ENCODE measurements at regions not wholly inside any gene's neighbourhood (a gene's known extent, or its start where the extent isn't known, plus 50 kb on each side); places are given as distances from the start of the nearest gene placed in this dataset.

GRCh38 chr4:100742045-100742444 is 224.2 kb upstream of the EMCN start:
- ChIA-PET POLR2A (no interaction called here), CTCF (no interaction called here)

GRCh38 chr4:100739426-100739825 is 221.6 kb upstream of the EMCN start:
- DNase-seq (ENCODE audit: low spot score) = no peak
- Mint-ChIP-seq H3K27ac (no peak overlapping the region), H3K36me3 (no peaks in the 10 kb centered on the region), H3K27me3 (ENCODE audit: low read depth) (no peaks in the 10 kb centered on the region), H3K4me3 (no peak overlapping the region), H3K4me1 (no peaks in the 10 kb centered on the region), H3K9me3 (peaks cover 7% of the 10 kb centered on the region; the same call in 1 of the 2 replicates)
- ATAC-seq = no peak
- ChIA-PET POLR2A (no interaction called here), CTCF (no interaction called here)
- no peak for TF ChIP-seq NFE2L1 (CRISPR knock-in tag; IDR thresholded peaks at IDR 0.05)
- no peak for TF ChIP-seq USF1 (CRISPR knock-in tag; IDR thresholded peaks at IDR 0.05)

More at GRCh38 chr4:100742045-100742444, 224.2 kb upstream of the EMCN start:
- H3K27ac Mint-ChIP-seq = no peak overlapping the region
- TF ChIP-seq ZNF263 (CRISPR knock-in tag; IDR thresholded peaks at IDR 0.05; ENCODE audit: low read depth) = no peak
- no peak for TF ChIP-seq SMAD4 (CRISPR knock-in tag; IDR thresholded peaks at IDR 0.05)
- no peak for TF ChIP-seq E2F1 (CRISPR knock-in tag; IDR thresholded peaks at IDR 0.05)
- TF ChIP-seq USF1 (CRISPR knock-in tag; IDR thresholded peaks at IDR 0.05) = no peak
- TF ChIP-seq CREB1 (CRISPR knock-in tag; IDR thresholded peaks at IDR 0.05) = no peak
- H3K4me1 Mint-ChIP-seq = no peaks in the 10 kb centered on the region
- H3K27me3 Mint-ChIP-seq (ENCODE audit: low read depth) = no peaks in the 10 kb centered on the region
- H3K9me3 Mint-ChIP-seq = peaks cover 7% of the 10 kb centered on the region
- ATAC-seq (peak; percentile 38; the same call in 1 of the 2 replicates), DNase-seq (ENCODE audit: low spot score) (no peak)
- H3K36me3 Mint-ChIP-seq = no peaks in the 10 kb centered on the region; the same call in 1 of the 2 replicates
- no peak overlapping the region for H3K4me3 Mint-ChIP-seq

GRCh38 chr4:100738196-100739165 is 220.7 kb upstream of the EMCN start:
- no peak for ATAC-seq
- no peak overlapping the region for H3K4me3 Mint-ChIP-seq
- H3K36me3 Mint-ChIP-seq = peaks cover 4% of the 10 kb centered on the region; the same call in 1 of the 2 replicates
- DNase-seq (ENCODE audit: low spot score) = no peak
- H3K27ac Mint-ChIP-seq = no peak overlapping the region
- peaks cover 17% of the 10 kb centered on the region for H3K9me3 Mint-ChIP-seq
- CTCF ChIA-PET = interaction anchor here (1.0 kb wide), 1 partner anchor 72 kb away, joined by 3 read pairs; no protein-coding TSS in a partner anchor
- no peaks in the 10 kb centered on the region for H3K4me1 Mint-ChIP-seq
- TF ChIP-seq ZNF512 (CRISPR knock-in tag; IDR thresholded peaks at IDR 0.05; ENCODE audit: borderline replicate concordance) (no peak), ATF6 (CRISPR knock-in tag; IDR thresholded peaks at IDR 0.05) (no peak), HMGXB4 (CRISPR knock-in tag; IDR thresholded peaks at IDR 0.05) (no peak), JAZF1 (CRISPR knock-in tag; IDR thresholded peaks at IDR 0.05) (no peak), ZNF317 (CRISPR knock-in tag; IDR thresholded peaks at IDR 0.05; ENCODE audit: borderline replicate concordance, low read depth) (no peak), E2F1 (CRISPR knock-in tag; IDR thresholded peaks at IDR 0.05) (no peak)
- POLR2A ChIA-PET = interaction anchor here (0.7 kb wide), 1 partner anchor 514 kb away, joined by 12 read pairs; no protein-coding TSS in a partner anchor
- H3K27me3 Mint-ChIP-seq (ENCODE audit: low read depth) = no peaks in the 10 kb centered on the region
